A549 (cell line): ENCODE measurements at regions not wholly inside any gene's neighbourhood (a gene's known extent, or its start where the extent isn't known, plus 50 kb on each side); places are given as distances from the start of the nearest gene placed in this dataset.

Experiments
- POLR2A ChIP-seq: IDR thresholded peaks from 2 replicates; pipeline ENCODE4 v1.6.1; 2012; ENCODE audit warnings: mild to moderate bottlenecking, low read length
- TF ChIP-seq, protein P1 (sequence below): fragments of 250-450 bp; sonication (Bioruptor Pico); IDR thresholded peaks from 2 replicates; pipeline ENCODE4 v1.5.0; 2021; ENCODE audit warnings: mild to moderate bottlenecking, moderate library complexity, borderline replicate concordance
- TF ChIP-seq, protein P2 (sequence below): fragments of >200 bp; sonication (Bioruptor Twin); formaldehyde crosslinking; IDR thresholded peaks from 3 replicates; pipeline ENCODE4 v1.5.1; 2016

DNA sequence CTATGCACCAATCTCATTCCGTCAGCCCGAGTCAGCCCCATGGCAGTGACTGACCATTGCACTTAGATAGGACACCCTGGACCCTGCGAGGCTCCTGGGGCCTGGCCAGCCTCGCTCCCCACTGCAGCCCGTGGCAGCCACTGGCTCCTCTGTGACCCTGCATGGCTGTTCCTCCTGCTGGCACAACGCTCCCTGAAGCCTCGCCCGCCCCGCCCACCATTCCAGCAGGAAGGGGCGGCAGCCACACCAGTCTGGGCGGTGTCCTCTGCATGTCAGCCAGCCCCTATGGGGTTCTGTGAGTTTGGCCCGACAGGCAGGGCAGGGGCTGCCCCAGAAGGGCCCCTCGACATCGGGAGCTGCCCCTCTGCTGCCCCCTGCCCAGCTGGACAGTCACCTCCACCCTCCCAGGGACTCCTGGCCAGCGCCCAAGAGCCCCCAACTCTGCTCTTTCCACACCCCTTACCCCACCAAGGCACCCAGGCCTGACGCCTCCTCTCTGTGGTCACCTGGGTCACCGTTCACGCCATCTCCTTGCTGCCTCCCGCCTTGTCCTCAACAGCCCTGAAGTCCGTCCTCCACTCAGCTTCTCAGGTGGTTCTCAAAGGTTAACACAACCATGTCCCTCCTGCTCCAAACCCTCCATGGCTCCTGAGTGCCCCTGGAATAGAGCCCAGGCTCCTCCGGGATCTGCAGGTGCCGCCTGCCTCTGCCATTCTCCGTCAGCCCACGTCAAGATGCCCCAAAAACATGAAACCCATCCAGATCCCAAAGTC, 103.5 kb downstream of the MICALL2 start:
- TF ChIP-seq, protein P1, sequence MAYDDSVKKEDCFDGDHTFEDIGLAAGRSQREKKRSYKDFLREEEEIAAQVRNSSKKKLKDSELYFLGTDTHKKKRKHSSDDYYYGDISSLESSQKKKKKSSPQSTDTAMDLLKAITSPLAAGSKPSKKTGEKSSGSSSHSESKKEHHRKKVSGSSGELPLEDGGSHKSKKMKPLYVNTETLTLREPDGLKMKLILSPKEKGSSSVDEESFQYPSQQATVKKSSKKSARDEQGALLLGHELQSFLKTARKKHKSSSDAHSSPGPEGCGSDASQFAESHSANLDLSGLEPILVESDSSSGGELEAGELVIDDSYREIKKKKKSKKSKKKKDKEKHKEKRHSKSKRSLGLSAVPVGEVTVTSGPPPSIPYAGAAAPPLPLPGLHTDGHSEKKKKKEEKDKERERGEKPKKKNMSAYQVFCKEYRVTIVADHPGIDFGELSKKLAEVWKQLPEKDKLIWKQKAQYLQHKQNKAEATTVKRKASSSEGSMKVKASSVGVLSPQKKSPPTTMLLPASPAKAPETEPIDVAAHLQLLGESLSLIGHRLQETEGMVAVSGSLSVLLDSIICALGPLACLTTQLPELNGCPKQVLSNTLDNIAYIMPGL (CRISPR knock-in tag), result no peak
- TF ChIP-seq, protein P2, sequence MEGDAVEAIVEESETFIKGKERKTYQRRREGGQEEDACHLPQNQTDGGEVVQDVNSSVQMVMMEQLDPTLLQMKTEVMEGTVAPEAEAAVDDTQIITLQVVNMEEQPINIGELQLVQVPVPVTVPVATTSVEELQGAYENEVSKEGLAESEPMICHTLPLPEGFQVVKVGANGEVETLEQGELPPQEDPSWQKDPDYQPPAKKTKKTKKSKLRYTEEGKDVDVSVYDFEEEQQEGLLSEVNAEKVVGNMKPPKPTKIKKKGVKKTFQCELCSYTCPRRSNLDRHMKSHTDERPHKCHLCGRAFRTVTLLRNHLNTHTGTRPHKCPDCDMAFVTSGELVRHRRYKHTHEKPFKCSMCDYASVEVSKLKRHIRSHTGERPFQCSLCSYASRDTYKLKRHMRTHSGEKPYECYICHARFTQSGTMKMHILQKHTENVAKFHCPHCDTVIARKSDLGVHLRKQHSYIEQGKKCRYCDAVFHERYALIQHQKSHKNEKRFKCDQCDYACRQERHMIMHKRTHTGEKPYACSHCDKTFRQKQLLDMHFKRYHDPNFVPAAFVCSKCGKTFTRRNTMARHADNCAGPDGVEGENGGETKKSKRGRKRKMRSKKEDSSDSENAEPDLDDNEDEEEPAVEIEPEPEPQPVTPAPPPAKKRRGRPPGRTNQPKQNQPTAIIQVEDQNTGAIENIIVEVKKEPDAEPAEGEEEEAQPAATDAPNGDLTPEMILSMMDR, result no peak
- TF ChIP-seq POLR2A, result no peak
